ENCODE measurements at regions not wholly inside any gene's neighbourhood (a gene's known extent, or its start where the extent isn't known, plus 50 kb on each side); places are given as distances from the start of the nearest gene placed in this dataset.
"Not testable (repeated sequence)": the region's sequence is repeated elsewhere in the genome, so short reads cannot be mapped to it uniquely, and the experiment has no call there.

DNA sequence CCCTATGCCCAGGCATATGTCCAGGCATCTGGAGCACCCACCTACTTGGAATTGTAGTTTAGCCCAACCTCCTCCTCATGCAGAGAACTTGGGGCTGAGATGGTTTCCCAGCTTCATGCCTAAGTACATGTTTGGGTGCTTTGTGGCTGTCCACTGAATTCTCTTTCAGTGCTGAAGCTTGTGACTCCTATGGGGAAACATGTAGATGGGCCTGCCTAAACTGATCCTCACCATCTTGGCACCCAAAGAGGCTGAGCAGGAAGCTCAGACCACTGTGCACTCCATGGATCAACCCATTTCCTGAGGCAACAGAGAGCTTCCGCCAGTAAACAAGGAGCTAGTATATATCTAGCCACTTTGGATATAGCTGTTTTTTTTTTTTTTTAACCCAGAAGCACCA, 2733.7 kb downstream of the PCDH7 start:
- no peak overlapping the region for H3K27ac Mint-ChIP-seq (ENCODE audit: low read depth)
- DNase-seq (ENCODE audit: low spot score in 2 of 2), result no peak
- ATAC-seq (replicated peaks; ENCODE audit: extremely low read depth, poor library complexity, severe bottlenecking), result no peak
- peaks cover 11% of the 10 kb centered on the region for H3K9me3 Mint-ChIP-seq
- no peaks in the 10 kb centered on the region for H3K36me3 Mint-ChIP-seq (ENCODE audit: insufficient read depth)
- H3K27me3 Mint-ChIP-seq, result no peaks in the 10 kb centered on the region
- no peak overlapping the region for H3K4me3 Mint-ChIP-seq
- H3K4me1 Mint-ChIP-seq, result no peaks in the 10 kb centered on the region

GRCh38 chr4:33465565-33465964, 2745.4 kb downstream of the PCDH7 start:
- no peak overlapping the region for H3K4me3 Mint-ChIP-seq
- H3K27ac Mint-ChIP-seq (ENCODE audit: low read depth), result no peak overlapping the region
- peaks cover 8% of the 10 kb centered on the region for H3K9me3 Mint-ChIP-seq
- H3K36me3 Mint-ChIP-seq (ENCODE audit: insufficient read depth), result no peaks in the 10 kb centered on the region
- DNase-seq (ENCODE audit: low spot score in 2 of 2) (no peak), ATAC-seq (replicated peaks; ENCODE audit: extremely low read depth, poor library complexity, severe bottlenecking) (no peak)
- H3K4me1 Mint-ChIP-seq, result no peaks in the 10 kb centered on the region
- no peaks in the 10 kb centered on the region for H3K27me3 Mint-ChIP-seq

DNA sequence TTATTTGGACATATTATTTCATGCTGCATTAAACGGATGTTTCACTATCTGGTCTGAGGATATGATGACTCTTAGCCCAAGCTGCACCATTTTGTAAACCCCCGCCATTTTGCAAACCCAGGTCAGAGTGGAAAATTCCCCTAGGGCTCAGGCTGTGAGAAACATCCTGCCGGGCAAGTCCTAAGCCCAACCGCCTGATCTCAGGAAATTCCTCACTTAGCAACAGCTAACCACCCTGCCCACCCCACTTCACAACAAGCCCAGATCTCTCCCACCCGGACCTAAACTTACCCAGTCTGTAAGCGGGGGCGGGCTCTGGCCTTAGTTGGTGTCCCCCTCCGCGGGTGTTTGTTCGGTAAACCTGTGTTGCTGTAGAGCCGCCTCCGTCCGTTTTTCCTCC, 2747.1 kb downstream of the PCDH7 start:
- H3K4me1 Mint-ChIP-seq, result no peaks in the 10 kb centered on the region
- no peaks in the 10 kb centered on the region for H3K36me3 Mint-ChIP-seq (ENCODE audit: insufficient read depth)
- no peak for ATAC-seq (replicated peaks; ENCODE audit: extremely low read depth, poor library complexity, severe bottlenecking)
- no peak overlapping the region for H3K27ac Mint-ChIP-seq (ENCODE audit: low read depth)
- no peak for DNase-seq (ENCODE audit: low spot score in 2 of 2)
- H3K4me3 Mint-ChIP-seq, result no peak overlapping the region
- H3K9me3 Mint-ChIP-seq, result peaks cover 8% of the 10 kb centered on the region
- H3K27me3 Mint-ChIP-seq, result no peaks in the 10 kb centered on the region

DNA sequence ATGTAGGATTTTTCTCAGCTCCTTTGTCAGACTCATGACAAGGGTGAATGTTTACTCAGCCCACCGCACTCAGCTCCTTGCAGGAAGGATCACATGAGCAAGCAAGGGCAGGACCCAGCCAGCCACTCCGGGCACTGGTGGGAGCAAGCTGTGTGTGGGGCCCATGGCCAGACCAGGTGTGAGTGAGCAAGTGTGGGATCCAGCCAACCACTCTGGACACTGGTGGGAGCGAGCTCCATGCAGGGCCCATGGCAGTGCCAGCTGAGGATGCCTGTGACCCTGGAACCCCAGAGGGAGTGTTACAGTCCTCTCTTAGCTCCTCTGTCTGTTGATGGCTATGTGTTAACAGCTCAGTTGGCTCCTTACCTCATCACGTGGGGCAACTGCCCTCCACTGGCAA, 2750.6 kb downstream of the PCDH7 start:
- ATAC-seq (replicated peaks; ENCODE audit: extremely low read depth, poor library complexity, severe bottlenecking), result no peak
- H3K36me3 Mint-ChIP-seq (ENCODE audit: insufficient read depth), result no peaks in the 10 kb centered on the region
- H3K27ac Mint-ChIP-seq (ENCODE audit: low read depth), result no peak overlapping the region
- no peaks in the 10 kb centered on the region for H3K4me1 Mint-ChIP-seq
- H3K9me3 Mint-ChIP-seq, result no peaks in the 10 kb centered on the region
- no peak overlapping the region for H3K4me3 Mint-ChIP-seq
- no peak for DNase-seq (ENCODE audit: low spot score in 2 of 2)
- H3K27me3 Mint-ChIP-seq, result no peaks in the 10 kb centered on the region

DNA sequence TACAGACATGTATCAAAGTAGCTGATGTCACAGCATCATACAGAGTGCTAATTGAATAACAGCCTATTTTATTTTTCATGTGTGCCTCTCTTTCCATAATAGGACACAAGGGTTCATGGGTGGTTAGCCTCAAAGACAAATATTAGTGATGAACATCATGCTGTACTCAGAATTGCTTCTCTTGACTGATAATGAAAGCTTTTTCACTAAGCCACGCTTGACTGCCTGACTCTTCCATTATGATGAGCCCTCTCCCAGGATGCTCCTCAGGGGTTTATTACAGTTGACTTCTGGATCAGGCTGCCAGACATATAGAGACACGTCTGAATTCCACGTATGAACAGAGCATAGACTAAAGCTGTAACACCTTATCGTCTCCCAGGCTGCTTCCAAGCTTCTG, 2757.5 kb downstream of the PCDH7 start:
- DNase-seq (ENCODE audit: low spot score in 2 of 2) (no peak), ATAC-seq (replicated peaks; ENCODE audit: extremely low read depth, poor library complexity, severe bottlenecking) (no peak)
- Mint-ChIP-seq H3K27me3 (no peaks in the 10 kb centered on the region), H3K9me3 (peaks cover 9% of the 10 kb centered on the region), H3K36me3 (ENCODE audit: insufficient read depth) (no peaks in the 10 kb centered on the region), H3K4me3 (no peak overlapping the region), H3K4me1 (no peaks in the 10 kb centered on the region), H3K27ac (ENCODE audit: low read depth) (no peak overlapping the region)

GRCh38 chr4:33482773-33483172, 2761.5 kb downstream of the ARAP2 start:
- Mint-ChIP-seq H3K27me3 (no peaks in the 10 kb centered on the region), H3K36me3 (ENCODE audit: insufficient read depth) (no peaks in the 10 kb centered on the region), H3K4me3 (no peak overlapping the region), H3K4me1 (no peaks in the 10 kb centered on the region), H3K27ac (ENCODE audit: low read depth) (no peak overlapping the region), H3K9me3 (peaks cover 8% of the 10 kb centered on the region)
- ATAC-seq (replicated peaks; ENCODE audit: extremely low read depth, poor library complexity, severe bottlenecking), result no peak
- no peak for DNase-seq (ENCODE audit: low spot score in 2 of 2)

GRCh38 chr4:33485111-33485510, 2759.2 kb downstream of the ARAP2 start:
- Mint-ChIP-seq H3K4me3 (no peak overlapping the region), H3K27me3 (no peaks in the 10 kb centered on the region)

DNA sequence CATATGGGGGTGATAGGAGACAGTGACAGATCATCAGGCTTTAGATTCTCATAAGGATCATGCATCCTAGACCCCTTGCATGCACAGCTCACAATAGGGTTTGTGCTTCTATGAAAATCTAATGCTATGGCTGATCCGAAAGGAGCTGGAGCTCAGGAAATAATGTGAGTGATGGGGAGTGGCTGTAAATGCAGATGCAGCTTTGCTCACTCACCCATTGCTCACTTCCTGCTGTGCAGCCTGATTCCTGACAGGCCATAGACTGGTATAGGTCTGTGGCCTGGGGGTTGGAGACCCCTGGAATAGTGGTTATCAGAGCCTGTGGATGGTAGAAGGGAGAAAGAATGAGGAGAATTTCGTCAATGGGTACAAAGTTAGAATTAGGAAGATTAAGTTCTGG, 2751.1 kb downstream of the ARAP2 start:
- DNase-seq (ENCODE audit: low spot score in 2 of 2) (no peak), ATAC-seq (replicated peaks; ENCODE audit: extremely low read depth, poor library complexity, severe bottlenecking) (no peak)
- Mint-ChIP-seq H3K27me3 (no peaks in the 10 kb centered on the region), H3K4me3 (no peak overlapping the region), H3K9me3 (peaks cover 4% of the 10 kb centered on the region), H3K27ac (ENCODE audit: low read depth) (no peak overlapping the region), H3K36me3 (ENCODE audit: insufficient read depth) (no peaks in the 10 kb centered on the region), H3K4me1 (no peaks in the 10 kb centered on the region)

More at GRCh38 chr4:33485111-33485510, 2759.2 kb downstream of the ARAP2 start:
- Mint-ChIP-seq H3K4me1 (no peaks in the 10 kb centered on the region), H3K27ac (ENCODE audit: low read depth) (no peak overlapping the region), H3K9me3 (peaks cover 8% of the 10 kb centered on the region), H3K36me3 (ENCODE audit: insufficient read depth) (no peaks in the 10 kb centered on the region)
- ATAC-seq (replicated peaks; ENCODE audit: extremely low read depth, poor library complexity, severe bottlenecking), result no peak
- no peak for DNase-seq (ENCODE audit: low spot score in 2 of 2)

GRCh38 chr4:33494150-33494549, 2750.2 kb downstream of the ARAP2 start:
- Mint-ChIP-seq H3K4me3 (no peak overlapping the region), H3K4me1 (no peaks in the 10 kb centered on the region), H3K27ac (ENCODE audit: low read depth) (no peak overlapping the region), H3K36me3 (ENCODE audit: insufficient read depth) (no peaks in the 10 kb centered on the region), H3K27me3 (no peaks in the 10 kb centered on the region), H3K9me3 (peaks cover 10% of the 10 kb centered on the region)
- DNase-seq (ENCODE audit: low spot score in 2 of 2) (no peak), ATAC-seq (replicated peaks; ENCODE audit: extremely low read depth, poor library complexity, severe bottlenecking) (no peak)

- peaks cover 19% of the 10 kb centered on the region for H3K9me3 Mint-ChIP-seq
- not testable (repeated sequence) for H3K36me3 Mint-ChIP-seq (ENCODE audit: insufficient read depth); DNase-seq (ENCODE audit: low spot score in 2 of 2); H3K4me1 Mint-ChIP-seq; ATAC-seq (replicated peaks; ENCODE audit: extremely low read depth, poor library complexity, severe bottlenecking); H3K27ac Mint-ChIP-seq (ENCODE audit: low read depth); H3K4me3 Mint-ChIP-seq; H3K27me3 Mint-ChIP-seq
Observed at GRCh38 chr4:33501587-33501986, 2742.7 kb downstream of the ARAP2 start.

DNA sequence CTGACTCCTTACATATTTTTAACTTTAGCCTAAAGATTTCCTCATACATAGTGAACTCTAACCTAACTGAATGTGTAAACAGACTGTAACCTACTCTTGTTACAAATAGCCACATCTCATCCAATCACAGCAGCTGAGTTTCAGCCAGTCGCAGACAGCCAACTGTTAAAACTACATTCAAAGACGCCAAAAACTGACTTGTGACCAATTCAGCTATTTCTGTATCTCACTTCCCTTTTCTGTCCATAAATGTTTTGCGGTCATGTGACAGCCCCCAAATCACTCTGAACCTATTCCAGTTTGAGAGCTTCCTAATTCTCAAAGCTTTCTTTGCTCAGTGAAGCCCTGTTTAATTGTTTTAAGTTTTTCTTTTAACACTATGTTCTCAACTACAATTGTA, 2731.9 kb downstream of the ARAP2 start:
- Mint-ChIP-seq H3K4me1 (no peaks in the 10 kb centered on the region), H3K36me3 (ENCODE audit: insufficient read depth) (no peaks in the 10 kb centered on the region), H3K27ac (ENCODE audit: low read depth) (no peak overlapping the region), H3K27me3 (no peaks in the 10 kb centered on the region), H3K4me3 (no peak overlapping the region), H3K9me3 (peaks cover 6% of the 10 kb centered on the region)
- DNase-seq (ENCODE audit: low spot score in 2 of 2) (no peak), ATAC-seq (replicated peaks; ENCODE audit: extremely low read depth, poor library complexity, severe bottlenecking) (no peak)

- ATAC-seq (replicated peaks; ENCODE audit: extremely low read depth, poor library complexity, severe bottlenecking), result no peak
- Mint-ChIP-seq H3K36me3 (ENCODE audit: insufficient read depth) (no peaks in the 10 kb centered on the region), H3K9me3 (peaks cover 18% of the 10 kb centered on the region), H3K27me3 (no peaks in the 10 kb centered on the region), H3K4me1 (no peaks in the 10 kb centered on the region), H3K4me3 (no peak overlapping the region), H3K27ac (ENCODE audit: low read depth) (no peak overlapping the region)
- DNase-seq (ENCODE audit: low spot score in 2 of 2), result no peak
Observed at GRCh38 chr4:33518856-33519255, 2725.5 kb downstream of the ARAP2 start.

DNA sequence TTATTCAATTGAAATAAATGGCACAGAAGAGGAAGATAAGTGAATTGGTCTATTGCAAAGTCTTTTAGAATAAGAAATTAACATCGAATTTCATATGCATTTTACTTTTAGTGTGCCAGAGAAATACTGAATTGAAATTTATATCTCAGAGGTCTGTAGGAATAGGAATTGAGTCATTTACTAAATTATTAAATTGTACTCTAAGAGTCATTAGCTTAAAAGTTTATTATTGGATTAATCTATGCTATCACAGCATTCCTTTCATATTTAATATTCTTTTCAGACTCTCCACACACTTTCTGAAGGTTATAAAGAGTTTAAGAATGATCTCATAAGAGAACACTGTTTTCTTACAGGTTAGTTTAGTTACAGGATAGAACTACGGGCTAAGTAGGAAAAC, 2711.5 kb downstream of the ARAP2 start:
- H3K4me1 Mint-ChIP-seq, result no peaks in the 10 kb centered on the region
- H3K36me3 Mint-ChIP-seq (ENCODE audit: insufficient read depth), result no peaks in the 10 kb centered on the region
- no peaks in the 10 kb centered on the region for H3K27me3 Mint-ChIP-seq
- H3K4me3 Mint-ChIP-seq, result no peak overlapping the region
- peaks cover 11% of the 10 kb centered on the region for H3K9me3 Mint-ChIP-seq
- ATAC-seq (replicated peaks; ENCODE audit: extremely low read depth, poor library complexity, severe bottlenecking) (no peak), DNase-seq (ENCODE audit: low spot score in 2 of 2) (no peak)
- no peak overlapping the region for H3K27ac Mint-ChIP-seq (ENCODE audit: low read depth)

DNA sequence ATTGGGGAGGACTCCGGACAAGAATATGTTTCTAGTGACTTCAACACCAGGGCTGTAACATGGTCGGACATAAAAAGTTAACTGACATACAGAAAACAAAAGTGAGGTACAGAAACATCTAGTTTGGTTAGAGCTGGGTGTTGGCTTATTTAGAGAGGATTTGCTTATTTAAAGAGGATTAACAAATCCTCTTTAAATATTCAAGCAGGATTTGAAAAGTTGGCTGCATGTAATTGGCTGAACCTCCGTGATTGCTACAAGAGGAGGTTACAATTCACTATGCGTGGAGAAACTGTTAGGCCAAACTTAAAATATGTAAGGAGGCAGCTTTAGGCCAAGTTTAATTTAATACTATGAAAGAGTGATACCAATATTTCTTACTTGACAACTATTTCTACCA, 2707.4 kb downstream of the ARAP2 start:
- no peaks in the 10 kb centered on the region for H3K36me3 Mint-ChIP-seq (ENCODE audit: insufficient read depth)
- ATAC-seq (replicated peaks; ENCODE audit: extremely low read depth, poor library complexity, severe bottlenecking), result no peak
- H3K4me1 Mint-ChIP-seq, result no peaks in the 10 kb centered on the region
- H3K27ac Mint-ChIP-seq (ENCODE audit: low read depth), result no peak overlapping the region
- H3K4me3 Mint-ChIP-seq, result no peak overlapping the region
- H3K9me3 Mint-ChIP-seq, result peaks cover 11% of the 10 kb centered on the region
- H3K27me3 Mint-ChIP-seq, result no peaks in the 10 kb centered on the region
- DNase-seq (ENCODE audit: low spot score in 2 of 2), result no peak
